ENCODE measurements at regions not wholly inside any gene's neighbourhood (a gene's known extent, or its start where the extent isn't known, plus 50 kb on each side); places are given as distances from the start of the nearest gene placed in this dataset.
"Not testable (repeated sequence)": the region's sequence is repeated elsewhere in the genome, so short reads cannot be mapped to it uniquely, and the experiment has no call there.

DNA sequence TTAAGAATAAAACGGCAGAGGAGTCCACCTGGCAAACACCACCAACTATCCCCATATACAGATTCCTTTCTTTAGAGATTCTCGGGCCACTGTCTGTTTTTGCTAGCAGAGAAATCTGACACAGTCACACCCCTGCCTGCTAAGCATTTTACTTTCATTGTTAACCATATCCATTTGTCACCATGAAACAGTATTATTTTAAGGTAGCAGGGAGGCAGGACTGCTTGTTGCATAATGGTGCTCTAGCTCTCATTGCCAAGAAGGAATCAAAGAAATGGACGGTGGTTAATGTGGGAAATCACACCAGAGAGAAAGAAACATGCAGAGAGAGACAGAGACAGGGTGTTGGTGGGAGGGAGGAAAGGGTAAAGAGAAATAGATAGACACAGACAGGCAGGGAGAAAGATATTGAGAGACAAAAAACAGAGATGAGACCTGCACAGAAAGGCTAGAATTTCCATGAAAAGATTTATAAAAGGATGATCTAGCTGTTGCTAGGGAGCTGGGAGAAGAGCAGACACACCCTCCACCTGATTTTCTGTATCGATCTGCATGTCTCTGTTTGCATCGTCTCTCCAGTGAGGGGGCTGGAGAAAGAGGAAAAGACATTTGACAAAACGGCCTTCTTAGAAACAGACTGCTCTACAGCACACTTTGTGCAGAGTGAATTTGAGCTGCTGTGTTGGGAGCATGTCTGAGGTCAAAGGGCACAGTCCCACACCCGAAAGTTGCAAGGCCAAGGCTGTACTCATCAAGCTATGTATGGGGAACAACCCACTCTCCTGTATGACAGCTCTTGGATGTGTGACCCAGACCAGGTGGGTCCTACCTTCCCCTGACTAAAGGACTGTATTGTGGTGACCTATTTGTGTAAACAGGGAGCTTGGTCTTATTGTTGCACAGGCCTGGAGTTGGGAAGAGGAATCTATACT is 303.1 kb downstream of the FZD1 start:
- H3K9me3 Mint-ChIP-seq, result no peaks in the 10 kb centered on the region
- H3K4me1 Mint-ChIP-seq, result no peaks in the 10 kb centered on the region
- H3K27me3 Mint-ChIP-seq, result no peaks in the 10 kb centered on the region
- ATAC-seq, result no peak
- no peak overlapping the region for H3K27ac Mint-ChIP-seq
- no peak overlapping the region for H3K4me3 Mint-ChIP-seq
- H3K36me3 Mint-ChIP-seq, result no peaks in the 10 kb centered on the region

DNA sequence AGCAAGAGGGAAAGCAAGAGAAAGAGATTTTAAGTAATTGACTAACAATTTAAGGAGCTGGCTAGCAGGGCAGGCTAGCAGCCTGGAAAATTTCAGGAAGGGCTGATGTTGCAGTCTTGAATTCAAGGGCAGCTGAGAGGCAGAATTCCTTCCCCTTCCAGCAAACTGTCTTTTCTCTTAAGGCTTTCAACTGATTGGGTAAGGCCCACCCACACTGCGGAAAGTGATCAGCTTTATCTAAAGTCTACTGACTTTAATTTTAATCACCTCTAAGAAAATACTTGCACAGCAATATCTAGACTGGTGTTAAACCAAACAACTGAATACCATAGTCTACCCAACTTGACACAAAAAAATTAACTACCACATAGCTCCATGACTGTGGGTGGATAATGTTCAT is 303.9 kb downstream of the FZD1 start:
- Mint-ChIP-seq H3K27me3 (no peaks in the 10 kb centered on the region), H3K27ac (no peak overlapping the region), H3K4me3 (no peak overlapping the region), H3K4me1 (no peaks in the 10 kb centered on the region), H3K36me3 (no peaks in the 10 kb centered on the region), H3K9me3 (no peaks in the 10 kb centered on the region)
- ATAC-seq, result no peak

DNA sequence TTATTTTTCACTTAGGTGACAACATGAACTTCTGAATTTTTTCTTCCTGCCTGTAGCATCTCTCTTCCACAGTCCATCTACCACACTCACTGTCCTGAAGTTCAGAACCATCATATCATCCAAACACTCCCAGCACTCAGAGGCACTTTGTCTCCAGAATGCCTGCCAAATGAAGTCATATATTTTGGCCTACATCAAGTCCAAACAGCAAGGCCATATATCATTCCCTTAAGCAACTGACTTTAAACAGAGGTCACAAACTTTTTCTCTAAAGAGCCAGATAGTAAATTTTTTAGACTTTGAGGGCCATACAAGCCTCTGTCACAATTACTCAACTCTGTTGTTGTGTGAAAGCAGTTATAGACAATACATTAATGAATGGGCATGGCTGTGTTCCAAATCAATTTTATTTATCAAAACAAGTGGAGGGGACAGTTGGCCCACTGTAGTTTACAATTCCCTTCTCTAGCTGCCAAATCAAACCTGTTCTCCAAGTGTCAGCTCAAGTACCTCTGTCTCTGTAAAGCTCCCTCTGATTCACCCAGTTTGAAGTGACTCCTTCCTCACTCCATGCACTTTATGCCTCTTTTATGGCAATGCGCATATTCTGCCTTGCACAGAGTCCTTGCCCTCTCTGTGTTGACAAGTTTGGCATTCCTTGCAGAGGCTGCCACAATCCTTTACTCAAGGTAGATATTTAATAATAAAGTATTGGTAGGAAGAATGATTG is 305.7 kb downstream of the FZD1 start:
- H3K27me3 Mint-ChIP-seq, result no peaks in the 10 kb centered on the region
- no peaks in the 10 kb centered on the region for H3K36me3 Mint-ChIP-seq
- no peaks in the 10 kb centered on the region for H3K4me1 Mint-ChIP-seq
- no peak overlapping the region for H3K27ac Mint-ChIP-seq
- ATAC-seq, result no peak
- H3K9me3 Mint-ChIP-seq, result no peaks in the 10 kb centered on the region
- no peak overlapping the region for H3K4me3 Mint-ChIP-seq

DNA sequence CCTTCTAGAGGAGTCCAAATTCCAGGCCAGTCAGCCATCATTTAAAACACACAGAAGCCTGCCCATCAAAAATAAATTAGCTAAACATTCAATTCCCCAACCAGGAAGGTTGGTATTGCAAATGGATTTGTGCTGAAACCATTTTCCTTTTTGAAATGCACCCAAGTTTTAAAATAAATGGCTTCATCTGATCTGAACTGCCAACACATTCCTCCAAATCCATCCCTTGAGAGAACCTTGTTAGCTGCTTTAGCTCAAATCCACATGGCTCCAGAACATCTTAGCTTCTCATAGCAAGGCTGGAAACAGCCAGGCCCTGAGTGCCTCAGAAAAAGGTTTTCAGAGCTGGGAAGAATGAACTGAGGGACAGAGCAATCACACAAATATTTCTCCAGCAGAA is 306.3 kb downstream of the FZD1 start:
- Mint-ChIP-seq H3K27me3 (no peaks in the 10 kb centered on the region), H3K27ac (no peak overlapping the region), H3K36me3 (no peaks in the 10 kb centered on the region), H3K4me1 (peaks cover 5% of the 10 kb centered on the region), H3K9me3 (no peaks in the 10 kb centered on the region), H3K4me3 (no peak overlapping the region)
- no peak for ATAC-seq

GRCh38 chr7:91571601-91572000 is 307.4 kb downstream of the FZD1 start:
- H3K27ac Mint-ChIP-seq, result no peak overlapping the region
- H3K9me3 Mint-ChIP-seq, result no peaks in the 10 kb centered on the region
- H3K36me3 Mint-ChIP-seq, result no peaks in the 10 kb centered on the region
- no peaks in the 10 kb centered on the region for H3K27me3 Mint-ChIP-seq
- H3K4me3 Mint-ChIP-seq, result no peak overlapping the region
- no peak for ATAC-seq
- H3K4me1 Mint-ChIP-seq, result peaks cover 6% of the 10 kb centered on the region

DNA sequence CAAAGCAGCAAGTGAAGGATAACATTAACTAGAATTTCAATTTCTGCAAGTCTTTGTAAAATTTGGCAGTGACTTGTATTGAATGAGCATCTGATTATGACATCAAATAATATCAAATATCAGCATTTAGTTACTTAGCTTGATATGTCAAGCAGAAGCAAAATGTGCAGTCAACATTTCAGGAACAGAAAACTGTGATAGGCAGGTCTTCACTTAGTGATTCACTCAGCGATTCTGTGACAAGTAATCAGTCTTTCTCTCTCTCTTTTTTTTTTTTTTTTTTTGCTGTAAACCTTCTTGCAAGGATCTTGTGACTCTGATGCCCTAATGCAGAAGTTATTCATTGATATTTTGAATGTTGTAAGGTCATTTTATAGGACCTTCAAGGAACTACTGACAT is 307.1 kb downstream of the MTERF1 start:
- Mint-ChIP-seq H3K27ac (no peak overlapping the region), H3K36me3 (no peaks in the 10 kb centered on the region), H3K9me3 (no peaks in the 10 kb centered on the region), H3K4me1 (peaks cover 6% of the 10 kb centered on the region), H3K4me3 (no peak overlapping the region), H3K27me3 (no peaks in the 10 kb centered on the region)
- no peak for ATAC-seq

GRCh38 chr7:91576459-91576858 is 304.0 kb downstream of the MTERF1 start:
- H3K27me3 Mint-ChIP-seq, H3K9me3 Mint-ChIP-seq: not testable (repeated sequence)

DNA sequence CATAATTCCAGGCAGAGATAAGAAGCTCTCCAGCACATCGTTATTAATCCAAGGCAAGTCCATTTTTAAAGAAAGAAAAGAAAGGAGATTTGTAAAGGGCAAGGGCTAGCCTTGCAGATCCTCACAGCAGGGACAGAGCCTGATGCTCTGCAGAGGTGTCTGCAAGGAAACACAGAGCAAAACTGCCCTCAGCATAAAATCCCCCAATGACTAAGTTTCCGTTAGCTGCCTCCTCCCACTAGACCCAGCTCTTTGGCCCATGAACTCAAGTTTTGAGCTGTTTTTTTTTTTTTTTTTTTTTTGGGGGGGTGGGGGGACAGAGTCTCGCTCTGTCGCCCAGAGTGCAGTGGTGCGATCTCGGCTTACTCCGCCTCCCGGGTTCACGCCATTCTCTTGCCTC is 300.7 kb downstream of the MTERF1 start:
- Mint-ChIP-seq H3K9me3 (no peaks in the 10 kb centered on the region), H3K4me3 (no peak overlapping the region), H3K27ac (no peak overlapping the region), H3K36me3 (no peaks in the 10 kb centered on the region), H3K4me1 (peaks cover 6% of the 10 kb centered on the region), H3K27me3 (peaks cover 8% of the 10 kb centered on the region)
- ATAC-seq, result peak; percentile 50

More at GRCh38 chr7:91576459-91576858, 304.0 kb downstream of the MTERF1 start:
- not testable (repeated sequence) for H3K36me3 Mint-ChIP-seq, H3K4me1 Mint-ChIP-seq, H3K4me3 Mint-ChIP-seq, ATAC-seq, H3K27ac Mint-ChIP-seq

- Mint-ChIP-seq H3K4me1 (no peaks in the 10 kb centered on the region), H3K27me3 (peaks cover 8% of the 10 kb centered on the region), H3K36me3 (no peaks in the 10 kb centered on the region), H3K27ac (no peak overlapping the region), H3K9me3 (no peaks in the 10 kb centered on the region), H3K4me3 (no peak overlapping the region)
- no peak for ATAC-seq
Measured at GRCh38 chr7:91582799-91583477, 297.6 kb downstream of the MTERF1 start.

DNA sequence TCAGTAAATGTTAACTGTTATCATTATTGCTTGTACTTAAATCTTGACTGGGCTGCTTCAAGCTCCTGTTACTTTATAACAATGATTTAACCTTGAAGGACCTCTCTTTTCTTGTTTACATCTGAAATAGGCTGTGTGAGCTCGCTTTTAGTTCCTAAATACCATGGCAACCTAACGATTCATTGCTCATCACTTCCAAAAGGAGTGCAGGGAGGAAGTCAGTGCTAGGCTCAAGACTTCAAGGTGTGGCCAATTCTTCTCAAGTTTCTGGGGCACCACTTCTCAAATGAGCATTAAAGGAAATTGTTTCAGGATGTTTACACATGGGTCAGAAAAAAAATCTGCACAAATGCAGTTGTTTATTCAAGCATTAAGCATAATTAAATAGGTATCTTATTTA is 284.2 kb downstream of the MTERF1 start:
- Mint-ChIP-seq H3K9me3 (peaks cover 7% of the 10 kb centered on the region), H3K27ac (no peak overlapping the region), H3K27me3 (no peaks in the 10 kb centered on the region), H3K4me1 (peaks cover 6% of the 10 kb centered on the region), H3K36me3 (no peaks in the 10 kb centered on the region), H3K4me3 (no peak overlapping the region)
- ATAC-seq, result no peak

DNA sequence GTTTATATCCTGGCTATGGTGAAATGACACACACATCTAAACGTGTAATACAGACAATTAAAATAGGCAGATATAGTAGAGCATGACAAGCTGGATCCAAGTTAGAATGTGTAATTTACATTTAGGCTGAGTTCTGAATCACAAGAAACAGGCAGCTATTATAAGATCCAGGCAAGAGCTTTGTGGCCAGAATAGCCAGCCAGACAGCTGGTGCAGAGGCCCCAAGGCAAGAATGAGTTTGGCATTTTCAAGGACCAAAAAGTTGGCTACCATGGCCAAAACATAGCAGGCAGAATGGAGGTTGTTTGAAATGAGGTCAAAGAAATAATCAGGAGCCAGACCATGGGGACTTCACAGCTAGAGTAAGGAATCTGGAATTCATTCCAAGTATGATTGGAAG is 281.7 kb downstream of the MTERF1 start:
- ATAC-seq, result no peak
- no peak overlapping the region for H3K27ac Mint-ChIP-seq
- no peaks in the 10 kb centered on the region for H3K27me3 Mint-ChIP-seq
- H3K4me1 Mint-ChIP-seq, result peaks cover 6% of the 10 kb centered on the region
- no peaks in the 10 kb centered on the region for H3K9me3 Mint-ChIP-seq
- no peak overlapping the region for H3K4me3 Mint-ChIP-seq
- H3K36me3 Mint-ChIP-seq, result no peaks in the 10 kb centered on the region

DNA sequence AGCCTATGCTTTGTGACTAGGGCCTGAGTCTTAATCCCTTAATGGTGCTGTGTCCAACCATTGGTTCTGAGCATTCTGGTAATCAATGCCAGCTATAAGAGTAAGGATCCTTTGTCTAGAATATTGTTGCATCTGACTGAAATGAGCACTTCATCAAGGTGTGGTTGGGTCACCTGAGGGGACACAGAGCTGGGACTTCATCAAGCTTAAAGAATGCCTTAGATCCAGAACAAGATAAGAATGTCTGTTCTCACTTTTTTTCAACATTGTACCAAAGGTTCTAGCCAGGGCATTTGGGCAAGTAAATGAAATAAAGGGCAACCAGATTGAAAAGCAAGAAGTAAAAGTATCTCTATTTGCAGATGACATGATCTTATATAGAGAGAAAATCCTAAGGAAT is 280.4 kb downstream of the MTERF1 start:
- Mint-ChIP-seq H3K4me3 (no peak overlapping the region), H3K4me1 (peaks cover 6% of the 10 kb centered on the region), H3K36me3 (no peaks in the 10 kb centered on the region), H3K27ac (no peak overlapping the region), H3K9me3 (no peaks in the 10 kb centered on the region), H3K27me3 (no peaks in the 10 kb centered on the region)
- no peak for ATAC-seq

GRCh38 chr7:91603707-91604106 is 276.8 kb downstream of the MTERF1 start:
- ATAC-seq, result no peak
- no peaks in the 10 kb centered on the region for H3K9me3 Mint-ChIP-seq
- no peaks in the 10 kb centered on the region for H3K4me1 Mint-ChIP-seq
- H3K27me3 Mint-ChIP-seq, result peaks cover 13% of the 10 kb centered on the region
- no peak overlapping the region for H3K27ac Mint-ChIP-seq
- no peak overlapping the region for H3K4me3 Mint-ChIP-seq
- H3K36me3 Mint-ChIP-seq, result no peaks in the 10 kb centered on the region

- Mint-ChIP-seq H3K4me1 (no peaks in the 10 kb centered on the region), H3K36me3 (no peaks in the 10 kb centered on the region)
Measured at GRCh38 chr7:91608606-91609005, 271.9 kb downstream of the MTERF1 start.

DNA sequence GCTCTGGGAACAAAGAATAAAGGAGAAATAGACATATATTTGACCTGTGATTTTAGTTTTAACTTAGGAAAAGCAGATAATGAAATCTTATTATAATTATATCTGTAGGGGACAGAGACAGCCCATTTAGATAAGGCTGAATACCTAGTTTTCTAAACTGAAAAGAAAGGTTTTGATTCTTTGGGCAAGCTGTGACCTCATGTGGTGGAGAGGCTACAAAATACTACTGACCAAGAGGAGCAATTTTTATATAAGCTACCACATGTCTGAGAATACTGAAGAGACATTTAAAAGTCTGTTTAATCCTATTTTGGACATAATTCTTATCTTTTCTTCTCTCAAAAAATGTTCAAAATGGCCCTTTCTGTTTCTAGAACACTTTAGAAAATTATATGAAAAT is 271.0 kb downstream of the MTERF1 start:
- no peak overlapping the region for H3K4me3 Mint-ChIP-seq
- no peak for ATAC-seq
- H3K36me3 Mint-ChIP-seq, result no peaks in the 10 kb centered on the region
- H3K9me3 Mint-ChIP-seq, result peaks cover 8% of the 10 kb centered on the region
- peaks cover 13% of the 10 kb centered on the region for H3K27me3 Mint-ChIP-seq
- no peaks in the 10 kb centered on the region for H3K4me1 Mint-ChIP-seq
- no peak overlapping the region for H3K27ac Mint-ChIP-seq

More at GRCh38 chr7:91608606-91609005, 271.9 kb downstream of the MTERF1 start:
- Mint-ChIP-seq H3K27me3 (peaks cover 13% of the 10 kb centered on the region), H3K4me3 (no peak overlapping the region), H3K9me3 (peaks cover 8% of the 10 kb centered on the region), H3K27ac (no peak overlapping the region)
- no peak for ATAC-seq
